ENCODE measurements at regions not wholly inside any gene's neighbourhood (a gene's known extent, or its start where the extent isn't known, plus 50 kb on each side); places are given as distances from the start of the nearest gene placed in this dataset.
"Not testable (repeated sequence)": the region's sequence is repeated elsewhere in the genome, so short reads cannot be mapped to it uniquely, and the experiment has no call there.

GRCh38 chr5:106246044-106246745, 1424.5 kb downstream of the EFNA5 start:
- TF ChIP-seq CTCF, POLR2A, POLR2AphosphoS5, EP300 (IDR thresholded peaks at IDR 0.05): not testable (repeated sequence)

Measured in stomach (tissue), 4 donors.